GM18505 (cell line): ENCODE measurements at regions not wholly inside any gene's neighbourhood (a gene's known extent, or its start where the extent isn't known, plus 50 kb on each side); places are given as distances from the start of the nearest gene placed in this dataset.

Experiments used
- ATAC-seq: cut with Tn5 transposase; IDR thresholded peaks from one replicate; pipeline ENCODE4 v1.9.1; 2021; ENCODE audit not compliant: unreplicated experiment
- POLR2A ChIP-seq: IDR thresholded peaks from 4 replicates; pipeline ENCODE4 v1.6.1; 2011; ENCODE audit warnings: borderline replicate concordance; ENCODE audit not compliant: insufficient read depth, insufficient read length; ENCODE audit errors: extremely low read depth

- TF ChIP-seq POLR2A = no peak
- ATAC-seq = no peak
Measured at GRCh38 chr3:74332165-74332564, 282.3 kb downstream of the CNTN3 start.

- no peak for TF ChIP-seq POLR2A
Measured at GRCh38 chr3:74331711-74332110, 282.7 kb downstream of the CNTN3 start.

GRCh38 chr3:74329096-74329495 is 285.4 kb downstream of the CNTN3 start:
- ATAC-seq = no peak

More at GRCh38 chr3:74331711-74332110, 282.7 kb downstream of the CNTN3 start:
- ATAC-seq = no peak

GRCh38 chr3:74328435-74328834 is 286.0 kb downstream of the CNTN3 start:
- no peak for ATAC-seq
- TF ChIP-seq POLR2A = no peak

More at GRCh38 chr3:74329096-74329495, 285.4 kb downstream of the CNTN3 start:
- TF ChIP-seq POLR2A = no peak

GRCh38 chr3:74315291-74315690 is 299.2 kb downstream of the CNTN3 start:
- no peak for ATAC-seq

GRCh38 chr3:74314696-74315095 is 299.8 kb downstream of the CNTN3 start:
- no peak for ATAC-seq
- no peak for TF ChIP-seq POLR2A

More at GRCh38 chr3:74315291-74315690, 299.2 kb downstream of the CNTN3 start:
- no peak for TF ChIP-seq POLR2A

- no peak for TF ChIP-seq POLR2A
- ATAC-seq = no peak
Measured at GRCh38 chr3:74309716-74310115, 304.7 kb downstream of the CNTN3 start.

- TF ChIP-seq POLR2A = no peak
- no peak for ATAC-seq
Measured at GRCh38 chr3:74304424-74304823, 310.0 kb downstream of the CNTN3 start.

GRCh38 chr3:74303711-74304110 is 310.7 kb downstream of the CNTN3 start:
- no peak for TF ChIP-seq POLR2A
- ATAC-seq = no peak

- no peak for ATAC-seq
- no peak for TF ChIP-seq POLR2A
Measured at GRCh38 chr3:74302969-74303368, 311.5 kb downstream of the CNTN3 start.

- no peak for ATAC-seq
- TF ChIP-seq POLR2A = no peak
Measured at GRCh38 chr3:74302281-74302680, 312.2 kb downstream of the CNTN3 start.

- no peak for ATAC-seq
- TF ChIP-seq POLR2A = no peak
Measured at GRCh38 chr3:74301056-74301455, 313.4 kb downstream of the CNTN3 start.

- ATAC-seq = no peak
- no peak for TF ChIP-seq POLR2A
Measured at GRCh38 chr3:74295479-74295878, 319.0 kb downstream of the CNTN3 start.

GRCh38 chr3:74288761-74289160 is 325.7 kb downstream of the CNTN3 start:
- no peak for ATAC-seq
- TF ChIP-seq POLR2A = no peak

- no peak for ATAC-seq
- TF ChIP-seq POLR2A = no peak
Measured at GRCh38 chr3:74287557-74287956, 326.9 kb downstream of the CNTN3 start.

GRCh38 chr3:74282202-74282601 is 332.3 kb downstream of the CNTN3 start:
- no peak for ATAC-seq
- TF ChIP-seq POLR2A = no peak

- no peak for TF ChIP-seq POLR2A
- no peak for ATAC-seq
Measured at GRCh38 chr3:74281705-74282104, 332.8 kb downstream of the CNTN3 start.
